Hepatocyte (in vitro differentiated cells): ENCODE measurements at regions not wholly inside any gene's neighbourhood (a gene's known extent, or its start where the extent isn't known, plus 50 kb on each side); places are given as distances from the start of the nearest gene placed in this dataset.

Experiments
- DNase-seq: peaks from one replicate; pipeline ENCODE4 v3.0.0-alpha.2; 2016; ENCODE audit warnings: low spot score
- H2AFZ ChIP-seq: fragments of 200-600 bp; sonication (generic); 2 replicates; pipeline ENCODE4 v1.6.0; 2016; ENCODE audit warnings: antibody characterized with exemption, mild to moderate bottlenecking
- H3K27ac ChIP-seq: fragments of 200-600 bp; sonication (generic); 2 replicates; pipeline ENCODE4 v1.5.1; 2016; ENCODE audit warnings: mild to moderate bottlenecking
- H3K27me3 ChIP-seq: fragments of 200-600 bp; sonication (generic); 2 replicates; pipeline ENCODE4 v1.6.1; 2016
- H3K36me3 ChIP-seq: fragments of 200-600 bp; sonication (generic); replicated peaks from 2 replicates; pipeline ENCODE4 v1.5.1; 2016; ENCODE audit warnings: low read depth; ENCODE audit not compliant: insufficient read depth
- H3K4me1 ChIP-seq: fragments of 200-600 bp; sonication (generic); 2 replicates; pipeline ENCODE4 v1.5.1; 2016; ENCODE audit warnings: mild to moderate bottlenecking, moderate library complexity; ENCODE audit not compliant: insufficient read depth
- H3K4me2 ChIP-seq: fragments of 200-600 bp; sonication (generic); 2 replicates; pipeline ENCODE4 v1.6.0; 2016
- H3K4me3 ChIP-seq: fragments of 200-600 bp; sonication (generic); 2 replicates; pipeline ENCODE4 v1.5.1; 2016; ENCODE audit warnings: mild to moderate bottlenecking
- H3K79me2 ChIP-seq: fragments of 200-600 bp; sonication (generic); 2 replicates; pipeline ENCODE4 v1.6.0; 2017; ENCODE audit warnings: mild to moderate bottlenecking
- H3K9me2 ChIP-seq: fragments of 200-600 bp; sonication (generic); replicated peaks from 2 replicates; pipeline ENCODE4 v1.6.0; 2017; ENCODE audit warnings: mild to moderate bottlenecking; ENCODE audit not compliant: insufficient read depth
- H3K9me3 ChIP-seq: fragments of 200-600 bp; sonication (generic); 2 replicates; pipeline ENCODE4 v1.5.1; 2016; ENCODE audit warnings: low read depth, mild to moderate bottlenecking
- H4K20me1 ChIP-seq: fragments of 200-600 bp; sonication (generic); 2 replicates; pipeline ENCODE4 v1.6.0; 2016; ENCODE audit warnings: mild to moderate bottlenecking; ENCODE audit not compliant: insufficient read depth, poor library complexity, severe bottlenecking
- CTCF ChIP-seq: fragments of 200-600 bp; sonication (generic); IDR thresholded peaks from 2 replicates; pipeline ENCODE4 v1.5.1; 2016; ENCODE audit warnings: antibody characterized with exemption, mild to moderate bottlenecking; ENCODE audit not compliant: poor library complexity
- EZH2 ChIP-seq: fragments of 200-600 bp; sonication (generic); IDR thresholded peaks from 2 replicates; pipeline ENCODE4 v1.6.1; 2016; ENCODE audit warnings: antibody characterized with exemption, mild to moderate bottlenecking, borderline replicate concordance
- EZH2phosphoT487 ChIP-seq: fragments of 200-600 bp; sonication (generic); IDR thresholded peaks from one replicate; pipeline ENCODE4 v1.6.1; 2018; ENCODE audit warnings: antibody characterized with exemption, mild to moderate bottlenecking, low read depth, moderate library complexity; ENCODE audit not compliant: unreplicated experiment, severe bottlenecking
- WGBS: methylation state at CpG from one replicate; pipeline ENCODE4 v1.1.6; 2016; ENCODE audit warnings: low lambda C conversion rate; ENCODE audit errors: missing lambda C conversion rate; 5-methylcytosine and 5-hydroxymethylcytosine counted together

GRCh38 chr5:2993771-2994170 lies 242.3 kb upstream of the IRX2 start:
- WGBS = 91% methylated on average over 5 of the region's 5 CpGs
- Histone ChIP-seq H3K36me3 (no peaks in the 10 kb centered on the region), H4K20me1 (no peaks in the 10 kb centered on the region), H3K9me3 (no peaks in the 10 kb centered on the region), H3K27me3 (no peaks in the 10 kb centered on the region), H3K9me2 (no peaks in the 10 kb centered on the region), H3K4me1 (no peaks in the 10 kb centered on the region), H3K4me3 (no peak overlapping the region), H2AFZ (no peak overlapping the region), H3K79me2 (no peaks in the 10 kb centered on the region), H3K27ac (no peak overlapping the region), H3K4me2 (no peak overlapping the region)
- DNase-seq = no peak
- TF ChIP-seq EZH2 = no peak
- TF ChIP-seq EZH2phosphoT487 = no peak
- TF ChIP-seq CTCF = no peak

- H3K27ac ChIP-seq = no peak overlapping the region
- 82% methylated on average over 10 of the region's 10 CpGs for WGBS
- no peak overlapping the region for H3K4me3 ChIP-seq
- H3K4me2 ChIP-seq = no peak overlapping the region
- TF ChIP-seq EZH2phosphoT487 = no peak
- no peak for TF ChIP-seq EZH2
- TF ChIP-seq CTCF = no peak
- no peak overlapping the region for H2AFZ ChIP-seq
- H3K9me3 ChIP-seq = no peaks in the 10 kb centered on the region
- no peak for DNase-seq
- H3K9me2 ChIP-seq = no peaks in the 10 kb centered on the region
- H3K27me3 ChIP-seq = no peaks in the 10 kb centered on the region
- H3K4me1 ChIP-seq = no peaks in the 10 kb centered on the region
- H4K20me1 ChIP-seq = no peaks in the 10 kb centered on the region
- H3K36me3 ChIP-seq = no peaks in the 10 kb centered on the region
- no peaks in the 10 kb centered on the region for H3K79me2 ChIP-seq
These were observed 241.8 kb upstream of the IRX2 start for GRCh38 chr5:2993301-2993700.

GRCh38 chr5:2992806-2993205 lies 241.3 kb upstream of the IRX2 start:
- Histone ChIP-seq H3K4me2 (no peak overlapping the region), H3K27me3 (no peaks in the 10 kb centered on the region), H3K36me3 (no peaks in the 10 kb centered on the region), H3K27ac (no peak overlapping the region), H4K20me1 (no peaks in the 10 kb centered on the region), H3K4me3 (no peak overlapping the region), H2AFZ (no peak overlapping the region), H3K4me1 (no peaks in the 10 kb centered on the region), H3K9me3 (no peaks in the 10 kb centered on the region), H3K79me2 (no peaks in the 10 kb centered on the region), H3K9me2 (no peaks in the 10 kb centered on the region)
- DNase-seq = no peak
- WGBS = 87% methylated on average over 4 of the region's 4 CpGs
- TF ChIP-seq CTCF (no peak), EZH2 (no peak), EZH2phosphoT487 (no peak)

- Histone ChIP-seq H3K9me2 (no peaks in the 10 kb centered on the region), H3K4me3 (no peak overlapping the region), H3K27me3 (no peaks in the 10 kb centered on the region), H4K20me1 (no peaks in the 10 kb centered on the region), H3K27ac (no peak overlapping the region), H3K4me2 (no peak overlapping the region), H3K9me3 (no peaks in the 10 kb centered on the region), H3K79me2 (no peaks in the 10 kb centered on the region), H3K36me3 (no peaks in the 10 kb centered on the region), H2AFZ (no peak overlapping the region), H3K4me1 (no peaks in the 10 kb centered on the region)
- 50% methylated on average over 10 of the region's 10 CpGs for WGBS
- TF ChIP-seq EZH2 (no peak), CTCF (no peak), EZH2phosphoT487 (no peak)
- no peak for DNase-seq
These were observed 240.4 kb upstream of the IRX2 start for GRCh38 chr5:2991884-2992283.
